Activated T-cell treated with anti-CD3 and anti-CD28 coated beads, Interleukin-2, amount 50 U/mL, for 24 hours (primary cell): ENCODE measurements at regions not wholly inside any gene's neighbourhood (a gene's known extent, or its start where the extent isn't known, plus 50 kb on each side); places are given as distances from the start of the nearest gene placed in this dataset.
A peak's percentile ranks its signal among the peaks of the same experiment; 100 is the strongest.

Experiments used
- DNase-seq: peaks from one replicate; pipeline ENCODE4 v3.0.0-alpha.2; 2020
- H3K27ac Mint-ChIP-seq: 2 replicates; pipeline ENCODE4 v1.8.0; 2020; ENCODE audit warnings: mild to moderate bottlenecking, mixed read lengths
- H3K27me3 Mint-ChIP-seq: 2 replicates; pipeline ENCODE4 v1.8.0; 2020; ENCODE audit warnings: mixed read lengths
- H3K36me3 Mint-ChIP-seq: 2 replicates; pipeline ENCODE4 v1.8.0; 2020; ENCODE audit warnings: low read depth, mixed read lengths
- H3K4me1 Mint-ChIP-seq: 2 replicates; pipeline ENCODE4 v1.8.0; 2020; ENCODE audit warnings: low read depth, mixed read lengths
- H3K4me3 Mint-ChIP-seq: 2 replicates; pipeline ENCODE4 v1.8.0; 2020; ENCODE audit warnings: mild to moderate bottlenecking, moderate library complexity, mixed read lengths
- H3K9me3 Mint-ChIP-seq: 2 replicates; pipeline ENCODE4 v1.8.0; 2020; ENCODE audit warnings: mixed read lengths

- H3K27ac Mint-ChIP-seq, result peak overlapping the region; percentile 86
- H3K4me3 Mint-ChIP-seq, result peak overlapping the region; percentile 66
- DNase-seq, result peak; percentile 69
- no peaks in the 10 kb centered on the region for H3K36me3 Mint-ChIP-seq
- no peaks in the 10 kb centered on the region for H3K27me3 Mint-ChIP-seq
- no peaks in the 10 kb centered on the region for H3K9me3 Mint-ChIP-seq
- H3K4me1 Mint-ChIP-seq, result peaks cover 39% of the 10 kb centered on the region
Observed at GRCh38 chr11:86193297-86194095, 51.1 kb upstream of the EED start.

- Mint-ChIP-seq H3K27ac (peak overlapping the region; percentile 86), H3K4me1 (peaks cover 38% of the 10 kb centered on the region), H3K9me3 (no peaks in the 10 kb centered on the region), H3K4me3 (peak overlapping the region; percentile 66), H3K27me3 (no peaks in the 10 kb centered on the region), H3K36me3 (no peaks in the 10 kb centered on the region)
- DNase-seq, result no peak
Observed at GRCh38 chr11:86192519-86193257, 51.9 kb upstream of the EED start.

GRCh38 chr11:86191874-86192273 is 52.7 kb upstream of the EED start:
- Mint-ChIP-seq H3K27ac (peak overlapping the region; percentile 38), H3K4me1 (peaks cover 36% of the 10 kb centered on the region), H3K9me3 (no peaks in the 10 kb centered on the region), H3K4me3 (no peak overlapping the region), H3K36me3 (no peaks in the 10 kb centered on the region), H3K27me3 (no peaks in the 10 kb centered on the region)
- no peak for DNase-seq

- no peaks in the 10 kb centered on the region for H3K36me3 Mint-ChIP-seq
- no peak overlapping the region for H3K4me3 Mint-ChIP-seq
- DNase-seq, result no peak
- no peaks in the 10 kb centered on the region for H3K9me3 Mint-ChIP-seq
- no peaks in the 10 kb centered on the region for H3K27me3 Mint-ChIP-seq
- peaks cover 25% of the 10 kb centered on the region for H3K4me1 Mint-ChIP-seq
- H3K27ac Mint-ChIP-seq, result no peak overlapping the region
Observed at GRCh38 chr11:86187027-86187426, 57.5 kb upstream of the EED start.

GRCh38 chr11:86186386-86186785 is 58.2 kb upstream of the EED start:
- Mint-ChIP-seq H3K4me1 (peaks cover 20% of the 10 kb centered on the region), H3K9me3 (no peaks in the 10 kb centered on the region), H3K36me3 (no peaks in the 10 kb centered on the region), H3K27ac (no peak overlapping the region), H3K27me3 (no peaks in the 10 kb centered on the region), H3K4me3 (no peak overlapping the region)
- no peak for DNase-seq

- no peak for DNase-seq
- peaks cover 20% of the 10 kb centered on the region for H3K4me1 Mint-ChIP-seq
- H3K36me3 Mint-ChIP-seq, result no peaks in the 10 kb centered on the region
- H3K27ac Mint-ChIP-seq, result no peak overlapping the region
- no peak overlapping the region for H3K4me3 Mint-ChIP-seq
- H3K27me3 Mint-ChIP-seq, result no peaks in the 10 kb centered on the region
- no peaks in the 10 kb centered on the region for H3K9me3 Mint-ChIP-seq
Observed at GRCh38 chr11:86185381-86185750, 59.2 kb upstream of the EED start.

GRCh38 chr11:86184728-86185380 is 59.7 kb upstream of the EED start:
- Mint-ChIP-seq H3K4me1 (peaks cover 20% of the 10 kb centered on the region), H3K27ac (no peak overlapping the region), H3K4me3 (no peak overlapping the region), H3K36me3 (no peaks in the 10 kb centered on the region), H3K9me3 (no peaks in the 10 kb centered on the region), H3K27me3 (no peaks in the 10 kb centered on the region)
- DNase-seq, result no peak

- Mint-ChIP-seq H3K4me1 (peaks cover 26% of the 10 kb centered on the region), H3K27ac (no peak overlapping the region), H3K36me3 (peaks cover 2% of the 10 kb centered on the region), H3K27me3 (no peaks in the 10 kb centered on the region), H3K4me3 (no peak overlapping the region), H3K9me3 (no peaks in the 10 kb centered on the region)
- DNase-seq, result peak; percentile 52
Observed at GRCh38 chr11:86183694-86184093, 60.9 kb upstream of the EED start.

GRCh38 chr11:86182976-86183584 is 61.5 kb upstream of the EED start:
- Mint-ChIP-seq H3K36me3 (peaks cover 2% of the 10 kb centered on the region), H3K9me3 (no peaks in the 10 kb centered on the region), H3K27ac (no peak overlapping the region), H3K4me1 (peaks cover 30% of the 10 kb centered on the region), H3K4me3 (no peak overlapping the region), H3K27me3 (no peaks in the 10 kb centered on the region)
- DNase-seq, result peak; percentile 72

GRCh38 chr11:86181379-86181778 is 63.2 kb upstream of the EED start:
- peaks cover 2% of the 10 kb centered on the region for H3K36me3 Mint-ChIP-seq
- H3K4me1 Mint-ChIP-seq, result peaks cover 44% of the 10 kb centered on the region
- H3K4me3 Mint-ChIP-seq, result no peak overlapping the region
- no peaks in the 10 kb centered on the region for H3K9me3 Mint-ChIP-seq
- H3K27ac Mint-ChIP-seq, result no peak overlapping the region
- H3K27me3 Mint-ChIP-seq, result no peaks in the 10 kb centered on the region
- no peak for DNase-seq

GRCh38 chr11:86180851-86181250 is 63.7 kb upstream of the EED start:
- no peak overlapping the region for H3K4me3 Mint-ChIP-seq
- no peak overlapping the region for H3K27ac Mint-ChIP-seq
- no peaks in the 10 kb centered on the region for H3K9me3 Mint-ChIP-seq
- peaks cover 2% of the 10 kb centered on the region for H3K36me3 Mint-ChIP-seq
- H3K27me3 Mint-ChIP-seq, result no peaks in the 10 kb centered on the region
- H3K4me1 Mint-ChIP-seq, result peaks cover 47% of the 10 kb centered on the region
- DNase-seq, result no peak

- no peaks in the 10 kb centered on the region for H3K9me3 Mint-ChIP-seq
Observed at GRCh38 chr11:86180423-86180822, 64.1 kb upstream of the EED start.

GRCh38 chr11:86179646-86180064 is 64.9 kb upstream of the EED start:
- no peaks in the 10 kb centered on the region for H3K27me3 Mint-ChIP-seq
- no peak overlapping the region for H3K27ac Mint-ChIP-seq
- H3K36me3 Mint-ChIP-seq, result peaks cover 2% of the 10 kb centered on the region
- DNase-seq, result no peak
- H3K4me1 Mint-ChIP-seq, result peaks cover 49% of the 10 kb centered on the region
- no peak overlapping the region for H3K4me3 Mint-ChIP-seq
- no peaks in the 10 kb centered on the region for H3K9me3 Mint-ChIP-seq

More at GRCh38 chr11:86180423-86180822, 64.1 kb upstream of the EED start:
- Mint-ChIP-seq H3K36me3 (peaks cover 2% of the 10 kb centered on the region), H3K4me1 (peaks cover 51% of the 10 kb centered on the region), H3K27ac (no peak overlapping the region), H3K27me3 (no peaks in the 10 kb centered on the region), H3K4me3 (no peak overlapping the region)
- DNase-seq, result no peak

- DNase-seq, result no peak
- Mint-ChIP-seq H3K36me3 (peaks cover 2% of the 10 kb centered on the region), H3K27me3 (no peaks in the 10 kb centered on the region), H3K4me3 (peak overlapping the region; percentile 21), H3K4me1 (peaks cover 42% of the 10 kb centered on the region), H3K9me3 (no peaks in the 10 kb centered on the region), H3K27ac (peak overlapping the region; percentile 95)
Observed at GRCh38 chr11:86177302-86177701, 67.3 kb upstream of the EED start.
